PC-9 (cell line): ENCODE measurements at regions not wholly inside any gene's neighbourhood (a gene's known extent, or its start where the extent isn't known, plus 50 kb on each side); places are given as distances from the start of the nearest gene placed in this dataset.

Experiments
- BruUV-seq: library from RNA; stranded (reverse); fragments of 400-500 nt; replicated peaks from 2 replicates; lab custom pipeline; 2021; lab: Mats Ljungman, UMichigan
- CTCF ChIA-PET: fragments of 300-600 bp; sonication (Branson Sonifier 250); formaldehyde crosslinking; loops from one replicate; lab custom pipeline; 2022; ENCODE audit warnings: antibody characterized with exemption; lab: Charles Lee
- POLR2A ChIA-PET: fragments of 300-600 bp; sonication (Branson Sonifier 250); formaldehyde crosslinking; loops from one replicate; lab custom pipeline; 2022; ENCODE audit warnings: antibody characterized with exemption; ENCODE audit not compliant: unreplicated experiment; lab: Charles Lee
- DNase-seq, 2 experiments: peaks; one replicate each; pipeline versions ENCODE4 v3.0.0 to v3.0.0-alpha.2; 2015 to 2022; ENCODE audit warnings: mixed read lengths in 1 of 2
- H2AFZ ChIP-seq: fragments of 200-600 bp; sonication (generic); 2 replicates; pipeline ENCODE4 v1.8.1; 2017; ENCODE audit warnings: antibody characterized with exemption
- H3F3A ChIP-seq: fragments of 200-600 bp; sonication (generic); 2 replicates; pipeline ENCODE4 v1.8.1; 2017; ENCODE audit warnings: antibody characterized with exemption, mild to moderate bottlenecking, low read depth; ENCODE audit not compliant: insufficient read depth
- H3K27ac ChIP-seq: fragments of 200-600 bp; sonication (generic); 2 replicates; pipeline ENCODE4 v1.6.1; 2016; ENCODE audit warnings: mixed run types
- H3K27me3 ChIP-seq: fragments of 200-600 bp; sonication (generic); 2 replicates; pipeline ENCODE4 v1.6.1; 2016; ENCODE audit warnings: low read depth, mixed run types; ENCODE audit not compliant: insufficient read depth
- H3K36me3 ChIP-seq: fragments of 200-600 bp; sonication (generic); 2 replicates; pipeline ENCODE4 v1.6.1; 2016; ENCODE audit warnings: low read depth, mixed run types
- H3K4me1 ChIP-seq: fragments of 200-600 bp; sonication (generic); replicated peaks from 2 replicates; pipeline ENCODE4 v1.6.1; 2016; ENCODE audit warnings: mixed run types; ENCODE audit not compliant: insufficient read depth
- H3K4me2 ChIP-seq: fragments of 200-600 bp; sonication (generic); 2 replicates; pipeline ENCODE4 v1.6.1; 2017; ENCODE audit warnings: mixed run types
- H3K4me3 ChIP-seq: fragments of 200-600 bp; sonication (generic); 2 replicates; pipeline ENCODE4 v1.6.1; 2016; ENCODE audit warnings: mixed run types
- H3K79me2 ChIP-seq: fragments of 200-600 bp; sonication (generic); 2 replicates; pipeline ENCODE4 v1.6.1; 2017; ENCODE audit warnings: low read depth, mixed run types
- H3K9me2 ChIP-seq: fragments of 200-600 bp; sonication (generic); 2 replicates; pipeline ENCODE4 v1.8.1; 2017; ENCODE audit warnings: mild to moderate bottlenecking; ENCODE audit not compliant: insufficient read depth
- H3K9me3 ChIP-seq: fragments of 200-600 bp; sonication (generic); 2 replicates; pipeline ENCODE4 v1.8.1; 2016; ENCODE audit warnings: low read depth; ENCODE audit not compliant: insufficient read depth
- H4K20me1 ChIP-seq: fragments of 200-600 bp; sonication (generic); 2 replicates; pipeline ENCODE4 v1.8.1; 2017; ENCODE audit not compliant: insufficient read depth
- CTCF ChIP-seq: fragments of 200-600 bp; sonication (generic); conservative IDR thresholded peaks from 2 replicates; pipeline ENCODE4 v1.6.1; 2017; ENCODE audit warnings: mixed run types, antibody characterized with exemption, mild to moderate bottlenecking, moderate library complexity
- EZH2 ChIP-seq: fragments of 200-600 bp; sonication (generic); IDR thresholded peaks from 2 replicates; pipeline ENCODE4 v1.8.0; 2017; ENCODE audit warnings: antibody characterized with exemption, low read depth
- intact Hi-C: fragments of 100-400 bp; cut with micrococcal nuclease; formaldehyde crosslinking; loops from one replicate; pipeline ENCODE4 v1.10.0; 2022; ENCODE audit not compliant: unreplicated experiment

GRCh38 chr14:105845725-105846309, 319.4 kb downstream of the TMEM121 start:
- intact Hi-C loops, result no loop called here
- TF ChIP-seq CTCF (no peak), EZH2 (no peak)
- no peak overlapping the region for H3K4me3 ChIP-seq
- H3K79me2 ChIP-seq, result no peaks in the 10 kb centered on the region
- BruUV-seq, result no TSS peak
- no peaks in the 10 kb centered on the region for H3K9me2 ChIP-seq
- H2AFZ ChIP-seq, result no peak overlapping the region
- no peaks in the 10 kb centered on the region for H3K36me3 ChIP-seq
- CTCF ChIA-PET, result no interaction called here
- no peaks in the 10 kb centered on the region for H4K20me1 ChIP-seq
- DNase-seq, result no peak
- H3K4me2 ChIP-seq, result no peak overlapping the region
- no peaks in the 10 kb centered on the region for H3K9me3 ChIP-seq
- no peaks in the 10 kb centered on the region for H3K4me1 ChIP-seq
- no peaks in the 10 kb centered on the region for H3F3A ChIP-seq
- H3K27ac ChIP-seq, result no peak overlapping the region
- peaks cover 83% of the 10 kb centered on the region for H3K27me3 ChIP-seq
- POLR2A ChIA-PET, result no interaction called here

- Histone ChIP-seq H3K4me3 (no peak overlapping the region), H2AFZ (no peak overlapping the region), H3K9me3 (no peaks in the 10 kb centered on the region), H4K20me1 (no peaks in the 10 kb centered on the region), H3K79me2 (no peaks in the 10 kb centered on the region), H3K27ac (no peak overlapping the region), H3K9me2 (no peaks in the 10 kb centered on the region), H3K4me1 (no peaks in the 10 kb centered on the region), H3K4me2 (no peak overlapping the region), H3K27me3 (peaks cover 83% of the 10 kb centered on the region), H3K36me3 (no peaks in the 10 kb centered on the region), H3F3A (no peaks in the 10 kb centered on the region)
- TF ChIP-seq EZH2, result no peak
- TF ChIP-seq CTCF, result no peak
- DNase-seq, result no peak
- intact Hi-C loops, result no loop called here
- ChIA-PET POLR2A (no interaction called here), CTCF (no interaction called here)
- no TSS peak for BruUV-seq
Measured at GRCh38 chr14:105846312-105846711, 319.9 kb downstream of the TMEM121 start.

- H3K4me3 ChIP-seq, result no peak overlapping the region
- H3K27ac ChIP-seq, result no peak overlapping the region
- H3F3A ChIP-seq, result no peaks in the 10 kb centered on the region
- ChIA-PET POLR2A (no interaction called here), CTCF (no interaction called here)
- no peaks in the 10 kb centered on the region for H4K20me1 ChIP-seq
- TF ChIP-seq EZH2 (no peak), CTCF (no peak)
- no peak overlapping the region for H3K4me2 ChIP-seq
- intact Hi-C loops, result no loop called here
- H3K36me3 ChIP-seq, result no peaks in the 10 kb centered on the region
- BruUV-seq, result no TSS peak
- no peak overlapping the region for H2AFZ ChIP-seq
- no peak for DNase-seq
- no peaks in the 10 kb centered on the region for H3K79me2 ChIP-seq
- H3K4me1 ChIP-seq, result no peaks in the 10 kb centered on the region
- peaks cover 83% of the 10 kb centered on the region for H3K27me3 ChIP-seq
- H3K9me2 ChIP-seq, result no peaks in the 10 kb centered on the region
- H3K9me3 ChIP-seq, result no peaks in the 10 kb centered on the region
Measured at GRCh38 chr14:105847400-105847799, 321.0 kb downstream of the TMEM121 start.
